Cardiac fibroblast (primary cell): ENCODE measurements at regions not wholly inside any gene's neighbourhood (a gene's known extent, or its start where the extent isn't known, plus 50 kb on each side); places are given as distances from the start of the nearest gene placed in this dataset.

Experiments used
- DNase-seq, 2 donors: peaks; one replicate each; pipeline versions ENCODE4 v3.0.0 to v3.0.0-alpha.2; 2010; ENCODE audit warnings: low read depth in 2 of 2
- H3K4me3 ChIP-seq, 2 donors: replicated peaks in 1 of 2; 1 replicate in 1 of 2; 2 replicates in 1 of 2; pipeline ENCODE4 v1.5.1; 2011; ENCODE audit warnings: low read depth in 2 of 2, low read length in 2 of 2, mild to moderate bottlenecking in 2 of 2, moderate library complexity in 1 of 2
- CTCF ChIP-seq: IDR thresholded peaks from one replicate; pipeline ENCODE4 v1.5.1; 2011; ENCODE audit warnings: low read depth, mild to moderate bottlenecking, low read length, inconsistent platforms

GRCh38 chr17:15087946-15088345 lies 177.2 kb downstream of the PMP22 start:
- no peak for DNase-seq
- H3K4me3 ChIP-seq, result no peak overlapping the region
- no peak for TF ChIP-seq CTCF

DNA sequence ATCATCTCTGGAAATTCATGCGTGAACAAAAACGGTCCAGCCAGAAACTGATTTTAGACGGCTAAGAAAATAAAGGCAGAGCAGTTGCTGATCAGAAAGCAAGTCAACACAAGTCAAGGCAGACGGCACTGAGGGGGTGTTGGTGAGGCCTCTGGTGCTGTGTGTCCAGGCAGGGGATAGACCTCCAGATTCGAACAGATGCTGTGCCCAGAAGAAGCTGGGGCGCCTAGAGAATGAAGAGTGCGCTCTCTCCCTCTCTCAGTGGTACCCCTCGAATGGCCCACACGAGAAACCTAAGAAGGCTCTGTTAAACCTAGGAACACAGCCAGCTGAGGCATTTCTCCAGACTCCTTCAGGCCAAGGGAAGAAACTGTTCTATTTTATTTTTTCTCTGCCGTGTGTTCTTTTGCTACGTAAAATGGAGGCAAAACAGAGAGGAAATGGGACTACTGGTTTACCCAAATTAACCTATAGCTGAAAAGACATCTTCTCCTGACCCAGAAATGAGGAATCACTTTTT lies 178.3 kb downstream of the PMP22 start:
- H3K4me3 ChIP-seq, result no peak overlapping the region
- no peak for DNase-seq
- TF ChIP-seq CTCF, result no peak

DNA sequence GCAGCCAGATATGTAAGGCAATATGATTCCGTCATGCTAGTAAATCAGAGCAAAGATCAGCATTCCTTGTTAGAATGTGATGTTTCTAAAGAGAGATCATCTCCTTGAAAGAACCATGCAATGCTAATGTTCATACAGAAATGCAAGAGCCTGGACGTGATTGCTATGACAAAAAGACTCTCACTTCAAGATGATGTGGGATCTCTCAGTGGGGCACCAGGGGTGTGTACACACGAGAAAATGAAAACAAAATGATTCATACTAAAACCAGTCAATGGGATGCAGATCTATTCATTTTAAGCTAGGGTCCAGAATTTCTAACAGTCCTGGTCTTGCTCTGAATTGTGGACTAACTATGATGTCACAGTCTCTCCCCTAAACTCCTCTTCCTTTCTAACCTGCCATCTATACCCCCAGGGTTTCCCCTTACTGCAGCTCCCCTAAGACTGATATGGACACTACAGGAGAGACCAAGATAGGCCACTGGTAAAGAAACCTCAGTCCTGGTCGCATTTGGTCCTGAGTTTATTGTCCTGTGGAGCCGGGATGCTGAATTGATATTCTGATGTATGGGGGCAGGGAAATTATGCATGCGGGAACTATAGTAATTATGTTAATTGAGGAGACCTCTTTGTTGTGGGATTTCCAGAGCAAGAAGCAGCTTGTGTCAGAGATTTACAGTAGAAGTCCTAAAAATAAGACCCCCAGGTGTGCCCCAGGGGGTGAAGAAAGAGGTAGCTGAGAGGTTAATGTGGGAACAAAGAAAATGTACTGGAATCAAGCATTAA lies 179.0 kb downstream of the PMP22 start:
- no peak for TF ChIP-seq CTCF

DNA sequence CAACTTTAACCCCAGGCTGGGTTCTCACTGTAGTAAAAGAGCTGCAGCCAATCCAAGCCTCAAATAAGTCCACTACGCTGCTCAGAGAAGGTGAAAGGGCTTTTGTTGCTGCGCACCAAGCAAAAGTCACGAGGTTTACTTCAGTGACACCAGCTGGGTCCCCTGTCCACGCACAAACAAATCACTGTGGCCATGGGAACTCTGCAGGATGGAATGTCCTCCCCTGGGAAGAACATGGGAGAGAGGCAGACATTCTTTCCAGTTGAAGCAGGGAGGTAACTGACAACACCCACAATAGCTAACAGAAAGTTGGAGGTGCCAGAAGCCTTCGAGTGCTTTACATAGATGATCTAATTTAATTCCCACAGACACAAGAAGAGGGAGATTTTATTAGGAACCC lies 181.9 kb downstream of the PMP22 start:
- no peak overlapping the region for H3K4me3 ChIP-seq
- no peak for TF ChIP-seq CTCF
- no peak for DNase-seq

More for the DNA sequence above, 179.0 kb downstream of the PMP22 start:
- H3K4me3 ChIP-seq, result no peak overlapping the region
- DNase-seq, result no peak

DNA sequence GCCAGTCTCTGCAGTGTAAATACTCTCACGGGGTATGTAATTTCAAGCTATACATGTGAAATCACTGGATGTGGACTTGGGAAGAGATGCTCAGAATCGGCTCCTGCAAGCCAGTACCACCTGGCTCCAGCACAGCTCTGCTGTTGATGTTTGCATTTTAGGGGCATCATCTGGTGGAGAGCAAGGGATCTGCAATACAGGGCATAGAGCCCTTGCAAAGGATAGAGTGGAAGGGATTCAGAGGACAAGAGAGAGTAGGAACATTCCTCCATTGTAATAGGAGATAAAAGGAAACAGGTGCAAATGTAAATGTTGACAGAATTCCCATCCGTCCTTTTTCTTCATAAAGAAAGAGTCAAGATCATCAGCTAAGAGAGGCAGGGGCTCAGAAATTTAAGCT lies 184.1 kb downstream of the PMP22 start:
- H3K4me3 ChIP-seq, result no peak overlapping the region
- no peak for TF ChIP-seq CTCF
- no peak for DNase-seq

DNA sequence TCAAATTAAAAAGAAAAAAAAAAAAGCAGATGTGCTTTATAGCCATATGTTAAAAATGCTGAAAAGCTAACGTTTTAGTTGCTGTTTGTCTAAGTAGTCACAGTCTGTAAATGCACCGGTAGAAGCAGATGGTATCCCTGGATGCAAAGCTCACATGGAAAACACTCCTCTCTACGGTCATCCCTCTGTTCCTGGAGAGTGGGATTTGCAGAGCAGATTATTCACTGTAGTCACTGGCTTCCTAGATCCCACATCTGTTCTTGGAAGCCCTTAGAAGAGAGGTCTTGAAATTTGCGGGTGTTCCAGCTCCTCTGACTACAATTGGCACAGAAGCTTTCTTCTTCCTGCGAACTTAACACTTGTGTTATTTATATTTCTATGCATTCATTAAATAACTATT lies 186.6 kb downstream of the PMP22 start:
- H3K4me3 ChIP-seq, result no peak overlapping the region
- no peak for DNase-seq
- no peak for TF ChIP-seq CTCF
